ENCODE measurements at regions not wholly inside any gene's neighbourhood (a gene's known extent, or its start where the extent isn't known, plus 50 kb on each side); places are given as distances from the start of the nearest gene placed in this dataset.

DNA sequence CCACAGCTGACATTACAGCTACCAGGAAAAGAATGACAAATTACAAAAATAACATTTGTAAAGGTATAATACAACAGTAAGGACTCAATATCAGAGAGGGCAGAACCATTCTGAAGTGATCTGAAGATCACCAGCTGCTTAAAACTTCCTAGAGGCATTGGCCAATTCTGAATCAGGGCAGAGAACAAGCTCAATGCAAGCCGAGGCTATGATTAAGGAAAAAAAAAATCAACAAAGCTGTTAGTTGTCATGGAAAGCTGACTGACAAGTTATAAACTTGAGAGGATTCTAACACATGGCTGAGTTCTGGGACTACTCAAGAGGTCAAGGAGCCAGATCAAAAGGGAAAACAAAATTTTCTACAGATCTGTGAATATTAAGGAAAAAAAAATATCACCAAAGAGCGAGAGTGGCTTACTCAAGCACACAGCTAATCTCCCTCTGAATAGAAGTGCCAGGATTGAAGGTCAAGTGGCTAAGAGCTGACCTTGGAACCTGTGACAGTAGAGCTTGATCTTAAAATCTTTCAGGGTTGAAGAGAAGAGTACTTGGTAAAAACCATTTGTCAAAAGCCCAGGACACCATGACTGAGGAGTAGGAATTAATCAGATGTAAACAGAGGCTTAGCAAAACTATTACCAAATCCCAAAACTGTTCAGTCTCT lies 383.4 kb downstream of the USP25 start:
- Mint-ChIP-seq H3K4me3 (no peak overlapping the region), H3K27me3 (no peaks in the 10 kb centered on the region), H3K27ac (no peak overlapping the region), H3K4me1 (ENCODE audit: unreplicated experiment) (peaks cover 12% of the 10 kb centered on the region), H3K36me3 (no peaks in the 10 kb centered on the region), H3K9me3 (no peaks in the 10 kb centered on the region)
- TF ChIP-seq, protein P1, sequence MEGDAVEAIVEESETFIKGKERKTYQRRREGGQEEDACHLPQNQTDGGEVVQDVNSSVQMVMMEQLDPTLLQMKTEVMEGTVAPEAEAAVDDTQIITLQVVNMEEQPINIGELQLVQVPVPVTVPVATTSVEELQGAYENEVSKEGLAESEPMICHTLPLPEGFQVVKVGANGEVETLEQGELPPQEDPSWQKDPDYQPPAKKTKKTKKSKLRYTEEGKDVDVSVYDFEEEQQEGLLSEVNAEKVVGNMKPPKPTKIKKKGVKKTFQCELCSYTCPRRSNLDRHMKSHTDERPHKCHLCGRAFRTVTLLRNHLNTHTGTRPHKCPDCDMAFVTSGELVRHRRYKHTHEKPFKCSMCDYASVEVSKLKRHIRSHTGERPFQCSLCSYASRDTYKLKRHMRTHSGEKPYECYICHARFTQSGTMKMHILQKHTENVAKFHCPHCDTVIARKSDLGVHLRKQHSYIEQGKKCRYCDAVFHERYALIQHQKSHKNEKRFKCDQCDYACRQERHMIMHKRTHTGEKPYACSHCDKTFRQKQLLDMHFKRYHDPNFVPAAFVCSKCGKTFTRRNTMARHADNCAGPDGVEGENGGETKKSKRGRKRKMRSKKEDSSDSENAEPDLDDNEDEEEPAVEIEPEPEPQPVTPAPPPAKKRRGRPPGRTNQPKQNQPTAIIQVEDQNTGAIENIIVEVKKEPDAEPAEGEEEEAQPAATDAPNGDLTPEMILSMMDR (conservative IDR thresholded peaks at IDR 0.05): no peak
- no peak for DNase-seq (ENCODE audit: extremely low spot score, unreplicated experiment)

DNA sequence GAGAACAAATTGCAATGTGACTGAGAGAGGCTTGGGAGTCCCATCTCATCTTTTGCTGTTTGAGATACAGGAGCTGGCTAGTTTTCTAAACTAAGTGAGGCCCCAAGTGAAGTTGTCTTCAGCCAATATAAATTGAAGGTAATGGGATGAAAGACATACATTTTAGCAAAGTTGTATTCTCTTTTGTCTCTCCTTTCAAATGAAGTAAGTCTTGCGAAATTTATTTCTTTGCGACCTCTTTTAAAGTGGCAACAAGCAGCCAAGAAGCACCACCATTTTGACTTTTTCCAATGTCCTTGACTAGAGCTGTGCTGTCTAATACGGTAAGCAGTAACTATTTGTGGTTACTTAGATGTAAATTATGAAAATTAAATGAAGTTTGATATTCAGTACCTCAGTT lies 385.7 kb downstream of the USP25 start:
- no peak for DNase-seq (ENCODE audit: extremely low spot score, unreplicated experiment)
- peaks cover 12% of the 10 kb centered on the region for H3K4me1 Mint-ChIP-seq (ENCODE audit: unreplicated experiment)
- no peaks in the 10 kb centered on the region for H3K36me3 Mint-ChIP-seq
- H3K9me3 Mint-ChIP-seq: no peaks in the 10 kb centered on the region
- H3K27me3 Mint-ChIP-seq: no peaks in the 10 kb centered on the region
- H3K4me3 Mint-ChIP-seq: no peak overlapping the region
- TF ChIP-seq, protein P1 (conservative IDR thresholded peaks at IDR 0.05): no peak
- H3K27ac Mint-ChIP-seq: no peak overlapping the region

DNA sequence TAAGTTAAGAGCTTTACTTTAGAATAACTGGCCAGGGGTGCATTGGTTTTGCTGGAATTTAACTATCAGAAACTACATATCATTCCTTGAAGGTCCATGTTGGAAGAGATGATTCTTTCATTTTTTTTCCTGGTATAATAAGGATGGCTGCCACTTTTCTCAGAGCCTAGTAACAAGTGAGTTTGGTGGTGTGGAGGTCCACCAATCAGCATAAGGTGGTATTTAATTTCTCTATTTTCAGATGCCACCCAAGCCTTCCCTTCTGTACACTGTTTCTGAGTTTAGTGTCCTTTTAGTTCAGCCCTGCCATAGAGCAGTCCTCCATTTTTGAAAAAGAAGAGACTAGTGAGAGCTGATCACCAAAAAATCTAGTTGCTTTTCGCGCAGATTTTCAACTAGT lies 386.3 kb downstream of the USP25 start:
- TF ChIP-seq, protein P1 (conservative IDR thresholded peaks at IDR 0.05): no peak
- no peaks in the 10 kb centered on the region for H3K9me3 Mint-ChIP-seq
- no peak overlapping the region for H3K27ac Mint-ChIP-seq
- H3K4me1 Mint-ChIP-seq (ENCODE audit: unreplicated experiment): peaks cover 12% of the 10 kb centered on the region
- H3K4me3 Mint-ChIP-seq: no peak overlapping the region
- no peak for DNase-seq (ENCODE audit: extremely low spot score, unreplicated experiment)
- H3K27me3 Mint-ChIP-seq: no peaks in the 10 kb centered on the region
- no peaks in the 10 kb centered on the region for H3K36me3 Mint-ChIP-seq

DNA sequence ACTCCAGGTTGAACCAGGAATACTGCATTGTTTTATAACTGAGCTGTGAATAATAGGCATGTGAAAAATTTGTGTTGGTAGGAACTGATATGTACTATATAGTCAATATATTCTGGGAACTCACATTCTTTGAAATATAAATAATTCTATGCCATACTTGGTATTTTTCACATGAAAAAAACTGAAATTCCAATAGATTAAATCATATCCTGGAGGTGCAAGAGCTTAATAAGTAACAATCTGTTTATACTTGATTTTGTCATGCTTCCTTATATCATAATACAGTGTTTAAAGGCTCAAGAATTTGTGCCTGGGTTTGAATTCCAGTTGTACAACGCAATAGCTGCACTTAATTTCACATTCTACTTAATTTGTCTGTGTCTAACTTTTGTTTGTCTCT lies 387.0 kb downstream of the USP25 start:
- Mint-ChIP-seq H3K4me3 (no peak overlapping the region), H3K36me3 (no peaks in the 10 kb centered on the region), H3K27ac (no peak overlapping the region), H3K9me3 (no peaks in the 10 kb centered on the region), H3K4me1 (ENCODE audit: unreplicated experiment) (peaks cover 12% of the 10 kb centered on the region), H3K27me3 (no peaks in the 10 kb centered on the region)
- DNase-seq (ENCODE audit: extremely low spot score, unreplicated experiment): no peak
- TF ChIP-seq, protein P1 (conservative IDR thresholded peaks at IDR 0.05): no peak

DNA sequence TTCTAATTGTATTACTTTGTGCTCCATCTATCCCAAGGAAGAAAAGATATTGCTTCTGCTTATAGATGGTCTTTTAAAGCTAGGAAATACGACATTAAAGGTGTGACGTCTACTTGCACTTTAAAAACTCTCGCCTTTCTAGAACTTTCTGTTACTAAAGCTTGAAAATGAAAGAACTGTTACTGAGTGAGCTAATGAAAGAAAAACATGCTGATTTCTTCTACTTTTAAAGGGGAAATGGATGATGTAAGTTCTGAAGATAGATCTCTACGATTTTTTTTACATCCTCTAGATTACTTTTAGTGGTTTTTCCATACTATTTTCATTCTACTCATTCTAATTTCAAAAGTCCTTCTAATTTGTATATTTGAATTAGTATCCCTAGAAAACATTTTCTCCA lies 387.5 kb downstream of the USP25 start:
- no peak for DNase-seq (ENCODE audit: extremely low spot score, unreplicated experiment)
- Mint-ChIP-seq H3K27ac (no peak overlapping the region), H3K27me3 (no peaks in the 10 kb centered on the region), H3K9me3 (no peaks in the 10 kb centered on the region), H3K4me3 (no peak overlapping the region), H3K36me3 (no peaks in the 10 kb centered on the region), H3K4me1 (ENCODE audit: unreplicated experiment) (peaks cover 12% of the 10 kb centered on the region)
- TF ChIP-seq, protein P1 (conservative IDR thresholded peaks at IDR 0.05): no peak

Data from type B pancreatic cell (in vitro differentiated cells).